Peyer's patch (tissue), 4 donors: ENCODE measurements at regions not wholly inside any gene's neighbourhood (a gene's known extent, or its start where the extent isn't known, plus 50 kb on each side); places are given as distances from the start of the nearest gene placed in this dataset.

ENCODE experiments used
- DNase-seq, 3 donors: peaks; one replicate each; pipeline ENCODE4 v3.0.0-alpha.2; 2017 to 2019
- H3K27ac ChIP-seq, 4 donors: fragments of 200-600 bp; sonication (generic); one replicate each; pipeline ENCODE4 v1.5.1; 2016 to 2019
- H3K27me3 ChIP-seq, 2 donors: fragments of 200-600 bp; sonication (generic); one replicate each; pipeline ENCODE4 v1.5.1; 2019
- H3K36me3 ChIP-seq, 3 donors: fragments of 200-600 bp; sonication (generic); one replicate each; pipeline ENCODE4 v1.5.1; 2016 to 2019
- H3K4me1 ChIP-seq, 4 donors: fragments of 200-600 bp; sonication (generic); one replicate each; pipeline ENCODE4 v1.5.1; 2016 to 2019
- H3K4me3 ChIP-seq, 4 donors: fragments of 200-600 bp; sonication (generic); 1 replicate in 3 of 4; 2 replicates in 1 of 4; pipeline ENCODE4 v1.5.1; 2016 to 2019; ENCODE audit warnings: mild to moderate bottlenecking in 1 of 4
- H3K9me3 ChIP-seq, 4 donors: fragments of 200-600 bp; sonication (generic); one replicate each; pipeline ENCODE4 v1.5.1; 2016 to 2019; ENCODE audit warnings: mild to moderate bottlenecking in 1 of 4
- POLR2A ChIP-seq, 2 donors: fragments of 450-650 bp; IDR thresholded peaks; one replicate each; pipeline ENCODE4 v1.5.1; 2017; ENCODE audit warnings: antibody characterized with exemption in 2 of 2, mild to moderate bottlenecking in 2 of 2, moderate library complexity in 2 of 2
- TF ChIP-seq, protein P1 (sequence below), 6 experiments: fragments of 450-650 bp in 4 of 6; fragments of 200-600 bp in 2 of 6; sonication (generic) in 1 of 6; IDR thresholded peaks; one replicate each; pipeline ENCODE4 v1.5.1; 2017 to 2019; ENCODE audit warnings: antibody characterized with exemption in 6 of 6, mild to moderate bottlenecking in 3 of 6, moderate library complexity in 1 of 6

DNA sequence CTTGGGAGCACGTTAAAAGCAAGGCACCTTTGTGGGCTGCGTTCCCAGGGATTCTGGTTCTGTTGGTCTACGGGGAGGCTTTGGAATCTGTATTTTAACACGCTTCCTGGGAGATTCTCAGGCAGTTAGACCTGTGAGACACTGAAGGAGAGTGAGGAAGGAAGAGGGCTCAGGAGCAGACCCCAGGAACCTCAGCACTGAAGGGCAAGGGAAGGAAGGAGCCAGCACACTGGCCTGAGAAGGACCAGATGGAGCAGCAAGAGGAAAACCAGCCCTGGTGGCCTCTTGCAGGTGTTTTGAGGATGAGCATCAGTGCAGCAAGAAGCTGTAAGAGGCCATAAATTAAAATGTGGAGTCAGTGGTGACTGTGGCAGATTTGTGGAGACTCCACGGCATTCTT is 146.7 kb downstream of the RPLP1 start:
- peak in 2 of 3 donors; percentile 13 to 29 for DNase-seq
- TF ChIP-seq POLR2A (IDR thresholded peaks at IDR 0.05): no peak
- TF ChIP-seq, protein P1, sequence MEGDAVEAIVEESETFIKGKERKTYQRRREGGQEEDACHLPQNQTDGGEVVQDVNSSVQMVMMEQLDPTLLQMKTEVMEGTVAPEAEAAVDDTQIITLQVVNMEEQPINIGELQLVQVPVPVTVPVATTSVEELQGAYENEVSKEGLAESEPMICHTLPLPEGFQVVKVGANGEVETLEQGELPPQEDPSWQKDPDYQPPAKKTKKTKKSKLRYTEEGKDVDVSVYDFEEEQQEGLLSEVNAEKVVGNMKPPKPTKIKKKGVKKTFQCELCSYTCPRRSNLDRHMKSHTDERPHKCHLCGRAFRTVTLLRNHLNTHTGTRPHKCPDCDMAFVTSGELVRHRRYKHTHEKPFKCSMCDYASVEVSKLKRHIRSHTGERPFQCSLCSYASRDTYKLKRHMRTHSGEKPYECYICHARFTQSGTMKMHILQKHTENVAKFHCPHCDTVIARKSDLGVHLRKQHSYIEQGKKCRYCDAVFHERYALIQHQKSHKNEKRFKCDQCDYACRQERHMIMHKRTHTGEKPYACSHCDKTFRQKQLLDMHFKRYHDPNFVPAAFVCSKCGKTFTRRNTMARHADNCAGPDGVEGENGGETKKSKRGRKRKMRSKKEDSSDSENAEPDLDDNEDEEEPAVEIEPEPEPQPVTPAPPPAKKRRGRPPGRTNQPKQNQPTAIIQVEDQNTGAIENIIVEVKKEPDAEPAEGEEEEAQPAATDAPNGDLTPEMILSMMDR (IDR thresholded peaks at IDR 0.05): no peak
- H3K27ac ChIP-seq: no peak overlapping the region
- H3K36me3 ChIP-seq: no peaks in the 10 kb centered on the region
- H3K27me3 ChIP-seq: no peaks in the 10 kb centered on the region
- peaks cover 0 to 16% (median 3%) of the 10 kb centered on the region in 4 donors for H3K4me1 ChIP-seq
- H3K4me3 ChIP-seq: no peak overlapping the region
- no peaks in the 10 kb centered on the region for H3K9me3 ChIP-seq

DNA sequence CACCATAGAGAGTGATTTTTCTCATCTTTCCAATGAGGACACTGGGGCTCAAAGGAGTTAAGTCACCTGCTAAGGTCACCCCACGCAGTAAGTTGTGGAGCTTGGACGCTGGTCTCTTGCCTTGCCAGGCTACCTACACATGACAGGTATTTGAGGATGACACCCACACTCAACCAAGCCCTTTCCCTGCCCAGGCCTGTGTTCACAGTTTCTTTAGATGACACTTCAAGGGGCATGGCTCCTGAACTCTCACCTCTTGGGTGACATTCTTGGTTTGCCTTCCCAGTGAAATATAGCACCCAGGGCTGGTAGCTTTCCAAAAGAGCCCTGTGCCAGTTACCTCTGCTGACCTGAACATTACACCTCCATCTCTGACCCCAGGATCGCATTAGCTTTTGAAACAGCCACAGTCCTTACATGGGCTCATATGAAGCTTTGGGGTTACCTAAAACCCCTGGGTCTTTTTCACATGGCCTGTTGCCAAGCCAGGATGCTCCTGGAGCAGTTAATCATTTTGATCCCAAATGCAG is 148.0 kb downstream of the RPLP1 start:
- no peak for TF ChIP-seq POLR2A (IDR thresholded peaks at IDR 0.05)
- TF ChIP-seq, protein P1 (IDR thresholded peaks at IDR 0.05): no peak
- H3K9me3 ChIP-seq: no peaks in the 10 kb centered on the region
- DNase-seq: peak in 1 of 3 donors; percentile 24
- no peak overlapping the region for H3K27ac ChIP-seq
- H3K36me3 ChIP-seq: no peaks in the 10 kb centered on the region
- H3K27me3 ChIP-seq: no peaks in the 10 kb centered on the region
- no peak overlapping the region for H3K4me3 ChIP-seq
- peaks cover 0 to 5% (median 0%) of the 10 kb centered on the region in 4 donors for H3K4me1 ChIP-seq

DNA sequence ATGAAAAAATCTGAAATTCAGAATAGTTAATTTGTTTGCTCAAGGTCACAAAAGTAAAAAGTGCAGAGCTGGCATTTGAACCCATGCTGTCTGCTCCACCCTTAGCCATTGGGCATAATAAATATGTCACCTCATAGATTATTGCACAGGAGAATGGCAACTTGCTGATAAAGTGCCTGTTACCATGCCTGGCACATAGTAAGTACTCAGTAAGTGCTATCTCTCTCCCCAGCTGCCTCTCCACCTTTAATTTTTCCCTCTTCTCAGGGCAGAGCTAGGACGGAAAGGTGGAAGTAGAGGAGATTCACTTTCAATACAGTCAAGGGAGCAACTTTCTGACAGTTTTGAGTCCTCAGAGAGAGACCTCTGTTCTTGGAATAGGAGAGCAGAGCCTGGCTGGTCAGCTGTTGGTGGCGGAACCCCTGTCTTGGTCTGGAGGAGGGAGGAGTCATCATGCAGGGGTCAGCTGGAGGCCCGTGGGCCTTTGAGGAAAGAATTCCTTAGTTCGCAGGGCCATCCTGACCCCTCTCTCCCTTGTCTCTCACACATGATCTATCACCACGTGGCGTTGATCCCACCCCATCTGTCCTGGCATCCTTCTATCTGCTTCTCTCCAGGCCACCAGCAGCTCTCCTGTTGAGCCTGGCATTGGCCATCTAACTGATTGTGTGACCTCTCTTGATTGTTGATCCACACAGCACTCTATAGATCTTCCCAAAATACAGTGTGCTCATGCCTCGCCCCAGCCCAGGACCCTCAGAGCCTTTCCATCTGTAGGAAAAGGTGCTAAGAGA is 149.3 kb downstream of the RPLP1 start:
- Histone ChIP-seq H3K27me3 (no peaks in the 10 kb centered on the region), H3K9me3 (no peaks in the 10 kb centered on the region), H3K4me1 (no peaks in the 10 kb centered on the region), H3K4me3 (no peak overlapping the region), H3K36me3 (no peaks in the 10 kb centered on the region), H3K27ac (no peak overlapping the region)
- TF ChIP-seq, protein P1 (IDR thresholded peaks at IDR 0.05): no peak
- no peak for TF ChIP-seq POLR2A (IDR thresholded peaks at IDR 0.05)
- DNase-seq: peak in 1 of 3 donors; percentile 25

DNA sequence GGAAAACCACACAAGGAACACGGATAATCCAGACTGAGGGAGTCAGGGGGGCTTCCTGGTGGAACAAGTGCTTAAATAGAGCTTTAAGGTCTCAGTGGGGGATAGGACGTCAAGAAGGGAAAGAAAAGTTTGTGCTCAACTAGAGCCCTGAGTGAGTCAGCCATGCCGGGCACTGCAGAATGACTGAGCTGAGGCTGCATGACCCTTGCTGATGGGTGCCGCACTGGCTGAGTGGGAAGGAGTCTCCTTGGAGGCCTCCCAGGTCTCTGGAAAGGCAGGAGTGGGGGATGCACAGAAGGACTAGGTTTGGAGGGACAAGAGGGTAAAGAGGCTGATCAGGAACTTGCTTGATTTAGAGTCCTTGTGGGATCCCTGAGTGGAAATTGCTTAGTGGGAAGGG is 150.3 kb downstream of the RPLP1 start:
- peak in 1 of 3 donors; percentile 24 for DNase-seq
- no peaks in the 10 kb centered on the region for H3K27me3 ChIP-seq

DNA sequence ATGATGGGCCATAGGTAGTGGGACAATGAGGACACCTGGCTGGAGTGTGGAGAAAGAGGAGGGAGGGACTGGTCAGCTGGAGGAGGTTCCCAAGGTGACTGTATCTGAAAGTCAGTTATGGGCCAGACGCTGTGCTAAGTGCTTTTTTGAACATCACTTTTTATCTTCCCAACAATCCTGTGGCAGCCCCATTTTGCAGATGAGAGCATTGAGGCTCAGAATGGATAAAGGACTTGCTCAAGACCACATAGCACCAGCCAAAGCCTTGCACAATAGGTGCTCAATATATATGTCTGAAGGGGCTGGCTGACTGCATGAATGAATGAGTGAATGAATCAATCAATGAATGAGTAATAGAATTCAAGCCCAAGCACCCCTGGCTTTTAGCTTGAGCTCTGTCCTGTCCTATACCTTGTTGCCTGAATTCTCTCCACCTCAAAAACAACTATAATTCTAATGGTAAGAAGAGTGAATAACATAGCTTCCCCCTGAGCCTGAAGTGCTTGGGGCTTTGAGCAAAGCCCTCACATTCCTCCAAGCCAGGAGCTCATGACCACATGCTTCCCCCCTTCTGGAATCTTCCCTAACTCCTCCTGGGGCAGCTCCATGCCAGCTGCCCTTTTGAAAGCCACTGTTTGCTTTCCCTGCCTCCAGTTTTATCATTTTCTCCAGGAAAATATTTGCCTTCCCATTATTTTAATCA is 150.9 kb downstream of the RPLP1 start:
- Histone ChIP-seq H3K36me3 (no peaks in the 10 kb centered on the region), H3K9me3 (no peaks in the 10 kb centered on the region), H3K27ac (no peak overlapping the region), H3K4me3 (no peak overlapping the region), H3K4me1 (no peaks in the 10 kb centered on the region), H3K27me3 (no peaks in the 10 kb centered on the region)
- no peak for DNase-seq
- TF ChIP-seq, protein P1 (IDR thresholded peaks at IDR 0.05): no peak
- no peak for TF ChIP-seq POLR2A (IDR thresholded peaks at IDR 0.05)

More for the DNA sequence above, 150.3 kb downstream of the RPLP1 start:
- TF ChIP-seq POLR2A (IDR thresholded peaks at IDR 0.05): no peak
- TF ChIP-seq, protein P1 (IDR thresholded peaks at IDR 0.05): no peak
- no peak overlapping the region for H3K4me3 ChIP-seq
- H3K4me1 ChIP-seq: no peaks in the 10 kb centered on the region
- no peaks in the 10 kb centered on the region for H3K9me3 ChIP-seq
- no peak overlapping the region for H3K27ac ChIP-seq
- H3K36me3 ChIP-seq: no peaks in the 10 kb centered on the region
